ENCODE measurements at regions not wholly inside any gene's neighbourhood (a gene's known extent, or its start where the extent isn't known, plus 50 kb on each side); places are given as distances from the start of the nearest gene placed in this dataset.

- no peak for TF ChIP-seq CTCF (IDR thresholded peaks at IDR 0.05 in 4 of 5, conservative IDR thresholded peaks at IDR 0.05 in 1 of 5)
- TF ChIP-seq POLR2A (IDR thresholded peaks at IDR 0.05) = no peak
These were observed 167.9 kb upstream of the NTF3 start for GRCh38 chr12:5264006-5264405.

All from gastrocnemius medialis (tissue), 4 donors.